Keratinocyte (primary cell): ENCODE measurements at regions not wholly inside any gene's neighbourhood (a gene's known extent, or its start where the extent isn't known, plus 50 kb on each side); places are given as distances from the start of the nearest gene placed in this dataset.

ENCODE experiments used
- DNase-seq: peaks from one replicate; pipeline ENCODE4 v3.0.0-alpha.2; 2011; ENCODE audit warnings: low read depth, missing footprints, low spot score
- FAIRE-seq: peaks from 2 replicates; lab custom pipeline; 2011; peaks lifted over from hg19 to GRCh38; lab: Jason Lieb, UNC
- H2AFZ ChIP-seq: 2 replicates; pipeline ENCODE4 v1.6.0; 2012; ENCODE audit warnings: low read length, control low read depth, inconsistent platforms; ENCODE audit not compliant: control insufficient read depth
- H3K27ac ChIP-seq: 2 replicates; pipeline ENCODE4 v1.5.1; 2011; ENCODE audit warnings: low read length; ENCODE audit not compliant: control insufficient read depth, insufficient read depth
- H3K27me3 ChIP-seq: 3 replicates; pipeline ENCODE4 v1.6.0; 2011; ENCODE audit warnings: low read length; ENCODE audit not compliant: control insufficient read depth, insufficient read depth; ENCODE audit errors: extremely low read depth
- H3K36me3 ChIP-seq, 2 experiments: 2 replicates in 1 of 2; 3 replicates in 1 of 2; pipeline ENCODE4 v1.5.1; 2011; ENCODE audit warnings: low read length in 2 of 2, mild to moderate bottlenecking in 1 of 2; ENCODE audit not compliant: control insufficient read depth in 2 of 2, insufficient read depth in 2 of 2; ENCODE audit errors: extremely low read depth in 1 of 2
- H3K4me1 ChIP-seq: 3 replicates; pipeline ENCODE4 v1.5.1; 2011; ENCODE audit warnings: low read length; ENCODE audit not compliant: control insufficient read depth, insufficient read depth; ENCODE audit errors: extremely low read depth
- H3K4me2 ChIP-seq: 3 replicates; pipeline ENCODE4 v1.6.0; 2011; ENCODE audit warnings: low read depth, low read length; ENCODE audit not compliant: control insufficient read depth, insufficient read depth; ENCODE audit errors: extremely low read depth
- H3K4me3 ChIP-seq, 3 experiments: fragments of 200-600 bp in 1 of 3; sonication (generic) in 1 of 3; 2 replicates in 2 of 3; 3 replicates in 1 of 3; pipeline ENCODE4 v1.5.1; 2011 to 2016; ENCODE audit warnings: low read length in 3 of 3, mild to moderate bottlenecking in 3 of 3, control low read depth in 2 of 3, inconsistent platforms in 1 of 3, low read depth in 1 of 3, mixed read lengths in 1 of 3, mixed run types in 1 of 3, moderate library complexity in 1 of 3; ENCODE audit not compliant: control insufficient read depth in 2 of 3, insufficient read depth in 2 of 3; ENCODE audit errors: extremely low read depth in 1 of 3
- H3K79me2 ChIP-seq: 2 replicates; pipeline ENCODE4 v1.6.0; 2012; ENCODE audit warnings: low read length; ENCODE audit not compliant: control insufficient read depth, insufficient read depth
- H3K9ac ChIP-seq: 3 replicates; pipeline ENCODE4 v1.6.0; 2011; ENCODE audit warnings: low read length; ENCODE audit not compliant: control insufficient read depth, insufficient read depth; ENCODE audit errors: extremely low read depth
- H3K9me1 ChIP-seq: 3 replicates; pipeline ENCODE4 v1.6.0; 2011; ENCODE audit warnings: low read length; ENCODE audit not compliant: control insufficient read depth, insufficient read depth; ENCODE audit errors: extremely low read depth
- H3K9me3 ChIP-seq: 2 replicates; pipeline ENCODE4 v1.5.1; 2012; ENCODE audit warnings: low read depth, low read length; ENCODE audit not compliant: control insufficient read depth
- H4K20me1 ChIP-seq: 3 replicates; pipeline ENCODE4 v1.6.0; 2011; ENCODE audit warnings: low read length; ENCODE audit not compliant: control insufficient read depth, insufficient read depth; ENCODE audit errors: extremely low read depth
- EZH2 ChIP-seq: IDR thresholded peaks from one replicate; pipeline ENCODE4 v1.6.1; 2012; ENCODE audit warnings: inconsistent platforms, mild to moderate bottlenecking, low read length, moderate library complexity
- dilution Hi-C: fragments of 300-500 bp; cut with MboI; formaldehyde crosslinking; loops from one replicate; pipeline ENCODE4 v1.7.0; 2020; ENCODE audit warnings: low sequenced_read_pairs; ENCODE audit not compliant: extremely low pct_ligation_motif_present
- TF ChIP-seq, protein P1 (sequence below), 3 experiments: IDR thresholded peaks in 1 of 3; conservative IDR thresholded peaks in 1 of 3; optimal IDR thresholded peaks in 1 of 3; 2 replicates in 2 of 3; 3 replicates in 1 of 3; pipeline versions ENCODE3 to v1.5.1; 2011; ENCODE audit warnings: low read length in 3 of 3, mild to moderate bottlenecking in 3 of 3, moderate library complexity in 2 of 3, control low read depth in 1 of 3, inconsistent platforms in 1 of 3; ENCODE audit not compliant: insufficient read depth in 2 of 3; ENCODE audit errors: extremely low read depth in 1 of 3

DNA sequence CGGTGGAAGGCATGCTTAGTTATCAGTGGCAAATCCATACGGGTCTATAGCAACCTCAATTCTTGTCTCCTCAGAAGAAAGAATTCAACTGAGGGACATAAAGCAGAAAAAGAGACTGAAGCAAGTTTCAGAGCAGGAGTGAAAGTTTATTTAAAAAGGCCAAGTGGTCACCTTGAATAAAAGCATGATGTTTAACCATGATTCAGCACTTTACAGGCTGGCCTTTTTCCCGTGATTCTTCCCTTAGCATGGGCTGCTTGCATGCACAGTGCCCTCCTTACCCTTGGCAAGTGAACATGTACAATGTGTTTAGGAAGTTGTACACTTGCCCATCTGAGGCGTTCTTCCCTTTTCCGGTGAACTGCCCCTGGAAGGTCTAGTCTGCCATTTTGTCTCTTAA is 225.3 kb downstream of the ATP23 start:
- Histone ChIP-seq H3K27ac (no peak overlapping the region), H3K79me2 (no peaks in the 10 kb centered on the region), H3K4me2 (no peak overlapping the region), H3K4me3 (no peak overlapping the region), H3K9me1 (no peaks in the 10 kb centered on the region), H2AFZ (no peak overlapping the region), H3K9me3 (no peaks in the 10 kb centered on the region), H3K9ac (no peak overlapping the region), H3K36me3 (no peaks in the 10 kb centered on the region), H4K20me1 (no peaks in the 10 kb centered on the region), H3K4me1 (no peaks in the 10 kb centered on the region), H3K27me3 (no peaks in the 10 kb centered on the region)
- no peak for DNase-seq
- dilution Hi-C loops = no loop called here
- FAIRE-seq = no peak
- TF ChIP-seq, protein P1, sequence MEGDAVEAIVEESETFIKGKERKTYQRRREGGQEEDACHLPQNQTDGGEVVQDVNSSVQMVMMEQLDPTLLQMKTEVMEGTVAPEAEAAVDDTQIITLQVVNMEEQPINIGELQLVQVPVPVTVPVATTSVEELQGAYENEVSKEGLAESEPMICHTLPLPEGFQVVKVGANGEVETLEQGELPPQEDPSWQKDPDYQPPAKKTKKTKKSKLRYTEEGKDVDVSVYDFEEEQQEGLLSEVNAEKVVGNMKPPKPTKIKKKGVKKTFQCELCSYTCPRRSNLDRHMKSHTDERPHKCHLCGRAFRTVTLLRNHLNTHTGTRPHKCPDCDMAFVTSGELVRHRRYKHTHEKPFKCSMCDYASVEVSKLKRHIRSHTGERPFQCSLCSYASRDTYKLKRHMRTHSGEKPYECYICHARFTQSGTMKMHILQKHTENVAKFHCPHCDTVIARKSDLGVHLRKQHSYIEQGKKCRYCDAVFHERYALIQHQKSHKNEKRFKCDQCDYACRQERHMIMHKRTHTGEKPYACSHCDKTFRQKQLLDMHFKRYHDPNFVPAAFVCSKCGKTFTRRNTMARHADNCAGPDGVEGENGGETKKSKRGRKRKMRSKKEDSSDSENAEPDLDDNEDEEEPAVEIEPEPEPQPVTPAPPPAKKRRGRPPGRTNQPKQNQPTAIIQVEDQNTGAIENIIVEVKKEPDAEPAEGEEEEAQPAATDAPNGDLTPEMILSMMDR (optimal IDR thresholded peaks at IDR 0.05 in 1 of 3, IDR thresholded peaks at IDR 0.05 in 1 of 3, conservative IDR thresholded peaks at IDR 0.05 in 1 of 3; ENCODE audit: extremely low read depth in 1 of 3, insufficient read depth in 2 of 3, low read length in 3 of 3) = no peak
- no peak for TF ChIP-seq EZH2

DNA sequence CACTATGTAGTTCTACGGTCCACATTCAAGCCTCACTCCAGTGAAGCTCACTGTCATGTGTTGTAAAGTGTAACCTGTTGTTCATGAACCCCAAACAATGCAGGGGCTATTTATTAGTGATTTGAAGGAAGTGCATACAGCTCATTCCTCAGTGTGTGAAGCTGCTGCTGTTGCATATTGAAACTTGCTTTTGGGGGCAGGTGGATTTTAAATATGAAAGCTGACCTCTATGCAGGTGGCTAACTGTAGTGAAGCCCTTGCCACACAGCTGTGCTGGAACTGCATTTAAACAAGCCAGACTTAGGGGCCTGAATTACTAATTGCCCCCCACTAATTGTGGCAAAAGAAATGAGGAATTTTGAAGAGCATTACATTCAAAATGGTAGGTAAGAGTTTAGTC is 226.3 kb downstream of the ATP23 start:
- H3K4me2 ChIP-seq = no peak overlapping the region
- no peak overlapping the region for H3K9ac ChIP-seq
- no peaks in the 10 kb centered on the region for H3K9me3 ChIP-seq
- TF ChIP-seq, protein P1 (optimal IDR thresholded peaks at IDR 0.05 in 1 of 3, IDR thresholded peaks at IDR 0.05 in 1 of 3, conservative IDR thresholded peaks at IDR 0.05 in 1 of 3; ENCODE audit: extremely low read depth in 1 of 3, insufficient read depth in 2 of 3, low read length in 3 of 3) = no peak
- no peak for TF ChIP-seq EZH2
- FAIRE-seq (no peak), DNase-seq (no peak)
- H3K36me3 ChIP-seq = no peaks in the 10 kb centered on the region
- H3K4me3 ChIP-seq = no peak overlapping the region
- H3K4me1 ChIP-seq = no peaks in the 10 kb centered on the region
- H3K27ac ChIP-seq = no peak overlapping the region
- H4K20me1 ChIP-seq = no peaks in the 10 kb centered on the region
- no peaks in the 10 kb centered on the region for H3K9me1 ChIP-seq
- H2AFZ ChIP-seq = no peak overlapping the region
- no peaks in the 10 kb centered on the region for H3K27me3 ChIP-seq
- dilution Hi-C loops = no loop called here
- no peaks in the 10 kb centered on the region for H3K79me2 ChIP-seq
